DND-41 (cell line): ENCODE measurements at regions not wholly inside any gene's neighbourhood (a gene's known extent, or its start where the extent isn't known, plus 50 kb on each side); places are given as distances from the start of the nearest gene placed in this dataset.

Experiments
- ATAC-seq: fragments of 200-7000 bp; cut with Tn5 transposase; 3 replicates; pipeline ENCODE4 v1.9.1; 2021; ENCODE audit warnings: low read depth; ENCODE audit not compliant: insufficient read depth
- DNase-seq: peaks from one replicate; pipeline ENCODE4 v3.0.0-alpha.2; 2020
- H2AFZ ChIP-seq: 2 replicates; pipeline ENCODE4 v1.6.0; 2012; ENCODE audit warnings: low read depth, low read length
- H3K27ac ChIP-seq: 2 replicates; pipeline ENCODE4 v1.5.1; 2012; ENCODE audit warnings: low read length, inconsistent platforms
- H3K27me3 ChIP-seq: fragments of 200-600 bp; sonication (generic); 2 replicates; pipeline ENCODE4 v1.6.0; 2012; ENCODE audit warnings: low read length, mild to moderate bottlenecking, inconsistent platforms; ENCODE audit not compliant: insufficient read depth, poor library complexity
- H3K36me3 ChIP-seq: 2 replicates; pipeline ENCODE4 v1.5.1; 2012; ENCODE audit warnings: low read length, inconsistent platforms; ENCODE audit not compliant: insufficient read depth
- H3K4me1 ChIP-seq: 2 replicates; pipeline ENCODE4 v1.5.1; 2012; ENCODE audit warnings: mild to moderate bottlenecking, low read length; ENCODE audit not compliant: insufficient read depth
- H3K4me2 ChIP-seq: 2 replicates; pipeline ENCODE4 v1.6.0; 2012; ENCODE audit warnings: mild to moderate bottlenecking, moderate library complexity, low read length, inconsistent platforms; ENCODE audit not compliant: insufficient read depth
- H3K4me3 ChIP-seq, 2 experiments: fragments of 200-600 bp in 1 of 2; shearing (Covaris generic) in 1 of 2; 2 replicates each; pipeline ENCODE4 v1.5.1; 2012 to 2016; ENCODE audit warnings: inconsistent platforms in 2 of 2, low read length in 2 of 2, mild to moderate bottlenecking in 2 of 2, low read depth in 1 of 2, moderate library complexity in 1 of 2
- H3K79me2 ChIP-seq: 2 replicates; pipeline ENCODE4 v1.6.0; 2012; ENCODE audit warnings: low read length, inconsistent platforms; ENCODE audit not compliant: insufficient read depth
- H3K9ac ChIP-seq: 2 replicates; pipeline ENCODE4 v1.6.0; 2012; ENCODE audit warnings: low read depth, mild to moderate bottlenecking, inconsistent platforms, low read length, moderate library complexity
- H3K9me3 ChIP-seq: 2 replicates; pipeline ENCODE4 v1.5.1; 2012; ENCODE audit warnings: low read length, moderate library complexity, mild to moderate bottlenecking, inconsistent platforms; ENCODE audit not compliant: insufficient read depth, severe bottlenecking
- H4K20me1 ChIP-seq: 2 replicates; pipeline ENCODE4 v1.6.0; 2012; ENCODE audit warnings: low read length; ENCODE audit not compliant: insufficient read depth
- CTCF ChIP-seq: IDR thresholded peaks from 2 replicates; pipeline ENCODE4 v1.5.1; 2012; ENCODE audit warnings: borderline replicate concordance, low read length, moderate library complexity, mild to moderate bottlenecking; ENCODE audit not compliant: poor library complexity, severe bottlenecking; ENCODE audit errors: extremely low read depth
- EZH2 ChIP-seq: IDR thresholded peaks from 3 replicates; pipeline ENCODE4 v1.6.1; 2012; ENCODE audit warnings: borderline replicate concordance, low read depth, mild to moderate bottlenecking, moderate library complexity, low read length, inconsistent platforms; ENCODE audit not compliant: severe bottlenecking

DNA sequence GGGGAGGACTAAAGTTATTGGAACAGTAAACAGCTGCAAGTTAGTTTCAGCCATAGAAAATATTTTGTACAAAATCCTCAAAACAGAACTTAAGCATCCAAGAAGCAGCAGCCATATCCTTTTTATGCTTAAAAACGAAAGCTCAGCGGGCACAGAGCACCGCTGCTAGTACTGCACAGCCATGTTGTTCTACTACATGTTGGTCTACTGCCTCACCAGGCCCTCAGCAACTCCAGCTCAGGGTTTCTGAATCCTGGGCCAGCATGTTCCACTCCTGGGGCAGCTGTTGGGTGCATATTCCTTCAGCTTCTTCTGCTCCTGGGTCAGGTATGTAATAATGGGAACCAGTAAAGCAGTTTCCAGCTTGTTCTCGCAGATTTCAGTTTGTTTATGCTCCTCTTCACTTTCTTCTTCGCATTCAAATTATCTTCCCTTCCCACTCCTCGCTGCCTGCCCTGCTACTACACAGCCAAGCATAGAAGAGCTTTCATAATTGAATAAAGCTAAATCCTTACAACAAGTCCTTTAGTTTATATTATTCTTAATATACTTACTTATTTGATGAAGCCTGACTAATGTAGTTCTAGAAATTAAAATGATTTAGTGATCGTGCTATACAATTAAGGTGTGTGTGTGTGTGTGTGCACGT, 820.5 kb upstream of the ATXN8OS start:
- no peaks in the 10 kb centered on the region for H3K79me2 ChIP-seq
- no peaks in the 10 kb centered on the region for H3K9me3 ChIP-seq
- H4K20me1 ChIP-seq: no peaks in the 10 kb centered on the region
- TF ChIP-seq CTCF: no peak
- no peak for TF ChIP-seq EZH2
- ATAC-seq: no peak
- H3K4me2 ChIP-seq: no peak overlapping the region
- no peaks in the 10 kb centered on the region for H3K36me3 ChIP-seq
- no peak overlapping the region for H3K9ac ChIP-seq
- no peak overlapping the region for H3K27ac ChIP-seq
- H3K27me3 ChIP-seq: no peaks in the 10 kb centered on the region
- no peak overlapping the region for H3K4me3 ChIP-seq
- H3K4me1 ChIP-seq: no peaks in the 10 kb centered on the region
- no peak overlapping the region for H2AFZ ChIP-seq
- no peak for DNase-seq

DNA sequence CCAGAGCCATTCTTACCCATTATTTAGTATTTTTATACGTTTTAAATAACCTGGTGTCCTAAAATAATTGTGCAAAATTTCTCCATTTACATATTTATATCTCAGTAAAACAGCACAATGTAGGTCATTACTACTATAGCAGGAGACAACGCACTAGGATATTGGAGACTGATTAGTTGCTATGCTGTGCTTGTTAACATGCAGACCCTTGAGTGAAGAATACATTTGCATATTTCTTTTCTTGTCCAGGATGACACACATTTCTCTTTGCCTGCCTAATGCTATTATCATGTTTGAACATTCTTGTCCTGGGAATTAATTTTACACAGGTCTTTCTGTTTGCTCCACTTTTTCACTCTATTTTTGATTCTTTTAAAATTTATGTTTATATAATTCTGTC, 823.8 kb upstream of the ATXN8OS start:
- H3K9ac ChIP-seq: no peak overlapping the region
- no peak overlapping the region for H3K4me3 ChIP-seq
- DNase-seq (no peak), ATAC-seq (no peak)
- H3K79me2 ChIP-seq: no peaks in the 10 kb centered on the region
- H4K20me1 ChIP-seq: no peaks in the 10 kb centered on the region
- TF ChIP-seq EZH2: no peak
- no peak for TF ChIP-seq CTCF
- H3K4me2 ChIP-seq: no peak overlapping the region
- no peak overlapping the region for H3K27ac ChIP-seq
- H3K27me3 ChIP-seq: no peaks in the 10 kb centered on the region
- H3K9me3 ChIP-seq: no peaks in the 10 kb centered on the region
- no peaks in the 10 kb centered on the region for H3K36me3 ChIP-seq
- no peaks in the 10 kb centered on the region for H3K4me1 ChIP-seq
- H2AFZ ChIP-seq: no peak overlapping the region

DNA sequence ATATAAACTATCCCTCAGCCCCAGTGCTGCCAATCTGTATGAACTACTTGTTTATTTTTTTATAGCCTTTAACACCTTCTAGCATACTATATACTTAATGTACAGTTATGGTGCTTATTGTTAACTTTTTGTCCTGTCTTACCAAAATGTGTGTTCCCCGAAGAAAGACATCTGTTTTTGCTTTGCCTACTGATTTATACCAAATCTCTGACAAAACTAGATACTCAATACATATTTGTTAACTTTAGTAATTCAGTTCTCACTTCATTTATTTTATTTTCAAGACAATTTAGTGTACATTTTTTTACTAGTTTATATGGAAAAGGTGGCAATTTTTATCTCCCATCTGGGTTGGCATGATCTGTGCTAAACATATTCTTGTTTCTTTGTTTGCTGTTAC, 824.3 kb upstream of the ATXN8OS start:
- Histone ChIP-seq H2AFZ (no peak overlapping the region), H3K36me3 (no peaks in the 10 kb centered on the region), H3K4me1 (no peaks in the 10 kb centered on the region), H4K20me1 (no peaks in the 10 kb centered on the region), H3K27ac (no peak overlapping the region), H3K9ac (no peak overlapping the region), H3K27me3 (no peaks in the 10 kb centered on the region), H3K4me3 (no peak overlapping the region), H3K79me2 (no peaks in the 10 kb centered on the region), H3K4me2 (no peak overlapping the region), H3K9me3 (no peaks in the 10 kb centered on the region)
- no peak for TF ChIP-seq CTCF
- no peak for TF ChIP-seq EZH2
- DNase-seq (no peak), ATAC-seq (no peak)

DNA sequence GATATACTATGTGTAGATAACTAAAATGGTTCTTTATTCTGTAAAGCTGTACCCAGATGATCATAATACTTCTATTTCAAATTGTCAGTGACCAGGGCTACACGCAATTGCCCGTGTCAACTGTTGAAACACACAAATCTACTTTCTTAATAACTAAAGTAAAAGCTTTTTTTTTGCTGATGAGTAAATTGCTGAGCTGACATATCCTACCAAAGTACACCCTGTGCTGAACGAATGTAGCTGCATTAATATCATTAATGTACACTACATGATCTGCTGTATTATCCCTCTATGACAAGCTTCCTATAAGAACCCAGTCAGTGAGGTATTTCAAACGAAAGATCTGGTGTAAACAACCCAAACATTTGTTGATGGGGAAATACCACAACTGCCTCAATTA, 827.2 kb upstream of the ATXN8OS start:
- ATAC-seq (no peak), DNase-seq (no peak)
- Histone ChIP-seq H3K27me3 (no peaks in the 10 kb centered on the region), H3K36me3 (no peaks in the 10 kb centered on the region), H3K27ac (no peak overlapping the region), H3K4me3 (no peak overlapping the region), H3K4me2 (no peak overlapping the region), H2AFZ (no peak overlapping the region), H3K79me2 (no peaks in the 10 kb centered on the region), H3K9ac (no peak overlapping the region), H4K20me1 (no peaks in the 10 kb centered on the region), H3K4me1 (no peaks in the 10 kb centered on the region), H3K9me3 (no peaks in the 10 kb centered on the region)
- TF ChIP-seq EZH2: no peak
- TF ChIP-seq CTCF: no peak
